ENCODE measurements at regions not wholly inside any gene's neighbourhood (a gene's known extent, or its start where the extent isn't known, plus 50 kb on each side); places are given as distances from the start of the nearest gene placed in this dataset.

GRCh38 chr6:168380956-168381605 is 59.9 kb upstream of the SMOC2 start:
- TF ChIP-seq POLR2A (IDR thresholded peaks at IDR 0.05; ENCODE audit: low read depth, low read length): no peak
- FAIRE-seq: no peak
- no peak for DNase-seq (ENCODE audit: insufficient read length, low spot score)

GRCh38 chr6:168381726-168382458 is 59.1 kb upstream of the SMOC2 start:
- no peak for FAIRE-seq
- no peak for DNase-seq (ENCODE audit: insufficient read length, low spot score)

GRCh38 chr6:168383062-168383854 is 57.7 kb upstream of the SMOC2 start:
- FAIRE-seq: no peak
- no peak for DNase-seq (ENCODE audit: insufficient read length, low spot score)
- TF ChIP-seq POLR2A (IDR thresholded peaks at IDR 0.05; ENCODE audit: low read depth, low read length): no peak

More at GRCh38 chr6:168381726-168382458, 59.1 kb upstream of the SMOC2 start:
- TF ChIP-seq POLR2A (IDR thresholded peaks at IDR 0.05; ENCODE audit: low read depth, low read length): no peak

GRCh38 chr6:168384045-168385036 is 56.6 kb upstream of the SMOC2 start:
- DNase-seq (ENCODE audit: insufficient read length, low spot score): no peak
- TF ChIP-seq POLR2A (IDR thresholded peaks at IDR 0.05; ENCODE audit: low read depth, low read length): no peak
- FAIRE-seq: no peak

- DNase-seq (ENCODE audit: insufficient read length, low spot score): no peak
- no peak for FAIRE-seq
- no peak for TF ChIP-seq POLR2A (IDR thresholded peaks at IDR 0.05; ENCODE audit: low read depth, low read length)
Observed at GRCh38 chr6:168385037-168385759, 55.8 kb upstream of the SMOC2 start.

GRCh38 chr6:168385858-168386735 is 54.9 kb upstream of the SMOC2 start:
- DNase-seq (ENCODE audit: insufficient read length, low spot score) (no peak), FAIRE-seq (no peak)
- TF ChIP-seq POLR2A (IDR thresholded peaks at IDR 0.05; ENCODE audit: low read depth, low read length): no peak

GRCh38 chr6:168386973-168387372 is 54.0 kb upstream of the SMOC2 start:
- FAIRE-seq (no peak), DNase-seq (ENCODE audit: insufficient read length, low spot score) (no peak)

GRCh38 chr6:168387426-168387825 is 53.6 kb upstream of the SMOC2 start:
- no peak for DNase-seq (ENCODE audit: insufficient read length, low spot score)
- TF ChIP-seq POLR2A (IDR thresholded peaks at IDR 0.05; ENCODE audit: low read depth, low read length): no peak
- FAIRE-seq: no peak

More at GRCh38 chr6:168386973-168387372, 54.0 kb upstream of the SMOC2 start:
- no peak for TF ChIP-seq POLR2A (IDR thresholded peaks at IDR 0.05; ENCODE audit: low read depth, low read length)

GRCh38 chr6:168387911-168388310 is 53.1 kb upstream of the SMOC2 start:
- no peak for DNase-seq (ENCODE audit: insufficient read length, low spot score)
- FAIRE-seq: no peak
- no peak for TF ChIP-seq POLR2A (IDR thresholded peaks at IDR 0.05; ENCODE audit: low read depth, low read length)

GRCh38 chr6:168388641-168389633 is 52.0 kb upstream of the SMOC2 start:
- TF ChIP-seq POLR2A (IDR thresholded peaks at IDR 0.05; ENCODE audit: low read depth, low read length): no peak
- DNase-seq (ENCODE audit: insufficient read length, low spot score): no peak
- no peak for FAIRE-seq
